Eye (tissue), 1 donor: ENCODE measurements at regions not wholly inside any gene's neighbourhood (a gene's known extent, or its start where the extent isn't known, plus 50 kb on each side); places are given as distances from the start of the nearest gene placed in this dataset.
"Not testable (repeated sequence)": the region's sequence is repeated elsewhere in the genome, so short reads cannot be mapped to it uniquely, and the experiment has no call there.

ENCODE experiments used
- DNase-seq: peaks from one replicate; pipeline ENCODE4 v3.0.0-alpha.2; 2015

GRCh38 chr5:12626556-12626955 lies 722.3 kb upstream of the CTNND2 start:
- DNase-seq: no peak

- DNase-seq: no peak
Observed at GRCh38 chr5:12625667-12626263, 721.5 kb upstream of the CTNND2 start.

- DNase-seq: no peak
Observed at GRCh38 chr5:12624776-12625560, 720.7 kb upstream of the CTNND2 start.

GRCh38 chr5:12623408-12623807 lies 719.2 kb upstream of the CTNND2 start:
- DNase-seq: peak; percentile 13

GRCh38 chr5:12616093-12616492 lies 711.8 kb upstream of the CTNND2 start:
- no peak for DNase-seq

- no peak for DNase-seq
Observed at GRCh38 chr5:12615141-12615820, 711.0 kb upstream of the CTNND2 start.

GRCh38 chr5:12614608-12615007 lies 710.4 kb upstream of the CTNND2 start:
- DNase-seq: no peak

- no peak for DNase-seq
Observed at GRCh38 chr5:12611132-12611531, 706.9 kb upstream of the CTNND2 start.

- DNase-seq: not testable (repeated sequence)
Observed at GRCh38 chr5:12607817-12608216, 703.6 kb upstream of the CTNND2 start.

- no peak for DNase-seq
Observed at GRCh38 chr5:12592228-12592627, 688.0 kb upstream of the CTNND2 start.

GRCh38 chr5:12586406-12586805 lies 682.2 kb upstream of the CTNND2 start:
- no peak for DNase-seq

- DNase-seq: not testable (repeated sequence)
Observed at GRCh38 chr5:12578803-12579202, 674.6 kb upstream of the CTNND2 start.

- DNase-seq: not testable (repeated sequence)
Observed at GRCh38 chr5:12576953-12577352, 672.7 kb upstream of the CTNND2 start.

- DNase-seq: not testable (repeated sequence)
Observed at GRCh38 chr5:12574298-12575093, 670.2 kb upstream of the CTNND2 start.

GRCh38 chr5:12573916-12574297 lies 669.7 kb upstream of the CTNND2 start:
- not testable (repeated sequence) for DNase-seq

- no peak for DNase-seq
Observed at GRCh38 chr5:12570688-12571087, 666.4 kb upstream of the CTNND2 start.

GRCh38 chr5:12566441-12566840 lies 662.2 kb upstream of the CTNND2 start:
- DNase-seq: no peak

- no peak for DNase-seq
Observed at GRCh38 chr5:12557012-12557411, 652.8 kb upstream of the CTNND2 start.

- no peak for DNase-seq
Observed at GRCh38 chr5:12526113-12526512, 621.9 kb upstream of the CTNND2 start.

GRCh38 chr5:12522116-12522515 lies 617.9 kb upstream of the CTNND2 start:
- DNase-seq: no peak

- not testable (repeated sequence) for DNase-seq
Observed at GRCh38 chr5:12504983-12505382, 600.7 kb upstream of the CTNND2 start.

GRCh38 chr5:12488161-12488560 lies 583.9 kb upstream of the CTNND2 start:
- no peak for DNase-seq

GRCh38 chr5:12480487-12480886 lies 576.2 kb upstream of the CTNND2 start:
- no peak for DNase-seq
